Stimulated activated CD4-positive, alpha-beta T cell treated with anti-CD3 and anti-CD28 coated beads, Interleukin-2, amount 100 ng/mL, for 48 hours (primary cell): ENCODE measurements at regions not wholly inside any gene's neighbourhood (a gene's known extent, or its start where the extent isn't known, plus 50 kb on each side); places are given as distances from the start of the nearest gene placed in this dataset.

Experiments used
- DNase-seq, 2 donors: peaks; one replicate each; pipeline ENCODE4 v3.0.0-alpha.2; 2020

DNA sequence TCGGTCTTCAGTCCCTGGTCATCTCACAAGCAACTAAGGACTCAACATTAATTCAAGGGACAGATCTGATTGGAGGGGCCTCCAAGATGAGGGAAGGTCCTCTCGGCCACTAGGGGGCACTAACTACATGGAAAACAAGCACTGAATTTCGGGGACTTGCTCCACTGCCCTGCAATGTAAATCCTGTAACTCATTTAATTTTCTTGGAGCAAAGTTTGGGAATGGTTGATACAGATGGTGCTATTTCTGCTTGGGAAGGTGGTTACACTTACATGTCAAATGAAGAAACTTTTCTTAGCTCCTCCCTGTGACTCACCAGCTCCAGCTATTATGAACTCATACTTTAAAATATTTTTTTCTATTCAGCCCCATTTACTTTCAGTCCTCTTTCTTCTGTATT is 97.4 kb upstream of the KCNJ15 start:
- DNase-seq: peak; percentile 53 to 61

DNA sequence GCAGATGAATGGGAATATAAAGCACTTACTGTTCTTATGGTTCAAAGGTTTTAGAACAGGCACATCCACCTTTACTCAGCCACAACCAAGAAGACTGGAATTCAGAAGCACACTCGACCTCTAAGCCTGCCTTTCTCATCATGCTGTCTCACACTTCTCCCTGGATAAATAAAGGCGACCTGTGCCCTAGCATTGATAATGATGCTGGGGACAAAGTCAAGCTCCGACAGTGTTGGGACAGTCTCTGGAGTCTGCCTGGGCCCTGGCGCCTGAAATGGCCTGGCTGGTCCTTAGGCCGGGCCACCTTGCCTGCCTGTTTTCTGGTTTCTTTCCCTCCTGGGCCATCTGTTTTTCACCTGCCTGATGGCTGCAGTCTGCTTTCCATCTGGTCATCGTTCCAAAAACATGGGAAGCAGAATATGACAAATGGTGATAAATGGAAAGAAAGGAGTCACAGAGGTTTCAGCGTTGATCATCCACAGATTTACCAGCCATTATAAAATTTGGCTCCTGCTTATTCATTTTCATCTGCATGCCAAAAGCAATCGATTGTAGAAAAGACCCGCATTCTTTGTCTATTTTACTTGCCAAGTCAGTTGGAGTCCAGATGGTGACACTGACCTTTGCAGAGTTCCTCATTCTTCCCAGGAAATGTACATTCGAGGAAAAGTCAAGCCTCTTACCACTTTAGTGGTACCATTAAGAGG is 91.2 kb upstream of the KCNJ15 start:
- no peak for DNase-seq

DNA sequence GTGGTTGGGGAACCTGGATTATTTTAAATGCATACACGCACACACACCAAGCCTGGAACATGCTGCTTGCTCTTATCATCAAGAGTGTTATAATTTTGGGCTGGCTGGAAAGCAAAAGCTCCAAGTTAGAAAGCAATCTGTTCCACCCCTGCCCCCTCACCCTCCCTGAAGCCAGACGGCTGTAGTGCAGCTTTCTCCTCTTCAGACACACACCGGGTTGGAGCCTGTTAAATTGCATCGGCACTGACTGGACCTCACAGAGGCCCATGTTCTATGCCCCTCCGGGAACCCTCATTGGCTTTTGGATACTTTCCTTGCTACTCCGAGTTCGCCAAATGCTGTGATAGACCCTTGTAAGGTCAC is 90.6 kb upstream of the KCNJ15 start:
- no peak for DNase-seq

DNA sequence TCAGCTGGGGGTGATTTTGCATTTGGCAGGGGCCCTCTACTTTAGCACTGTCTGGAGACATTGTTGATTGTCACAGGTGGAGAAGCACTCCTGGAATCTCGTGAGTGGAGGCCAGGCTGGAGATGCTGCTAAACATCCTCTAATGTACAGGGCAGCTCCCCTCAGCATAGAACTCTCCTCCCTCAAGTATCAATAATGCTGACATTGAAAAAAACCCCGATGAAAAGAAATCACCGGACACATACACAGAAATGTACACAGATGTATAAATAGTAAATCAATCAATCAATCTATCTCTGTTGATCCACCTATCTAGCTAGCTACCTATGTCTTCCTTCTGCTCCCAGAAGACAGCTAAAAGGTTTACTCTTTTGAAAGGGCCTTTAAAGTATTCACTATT is 89.4 kb upstream of the KCNJ15 start:
- no peak for DNase-seq

DNA sequence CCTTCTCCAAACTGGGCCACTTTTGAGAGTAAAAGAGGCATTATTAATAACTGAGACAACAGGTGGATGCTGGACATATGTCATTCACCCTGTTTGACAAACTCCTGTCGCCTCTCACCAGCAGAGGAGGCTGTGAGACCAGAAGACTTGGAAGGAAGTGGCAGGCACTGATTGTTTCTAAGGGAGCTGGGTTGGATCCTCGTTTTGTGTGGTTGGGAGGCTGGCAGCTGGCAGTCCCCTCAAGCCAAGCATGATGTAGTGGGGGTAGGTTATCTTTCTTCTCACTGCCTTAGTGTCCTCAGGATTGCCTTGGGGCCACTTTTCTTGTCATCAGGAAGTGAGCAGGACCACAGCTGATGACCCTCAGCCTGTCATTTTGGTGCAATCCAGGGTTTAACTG is 86.5 kb upstream of the KCNJ15 start:
- no peak for DNase-seq

DNA sequence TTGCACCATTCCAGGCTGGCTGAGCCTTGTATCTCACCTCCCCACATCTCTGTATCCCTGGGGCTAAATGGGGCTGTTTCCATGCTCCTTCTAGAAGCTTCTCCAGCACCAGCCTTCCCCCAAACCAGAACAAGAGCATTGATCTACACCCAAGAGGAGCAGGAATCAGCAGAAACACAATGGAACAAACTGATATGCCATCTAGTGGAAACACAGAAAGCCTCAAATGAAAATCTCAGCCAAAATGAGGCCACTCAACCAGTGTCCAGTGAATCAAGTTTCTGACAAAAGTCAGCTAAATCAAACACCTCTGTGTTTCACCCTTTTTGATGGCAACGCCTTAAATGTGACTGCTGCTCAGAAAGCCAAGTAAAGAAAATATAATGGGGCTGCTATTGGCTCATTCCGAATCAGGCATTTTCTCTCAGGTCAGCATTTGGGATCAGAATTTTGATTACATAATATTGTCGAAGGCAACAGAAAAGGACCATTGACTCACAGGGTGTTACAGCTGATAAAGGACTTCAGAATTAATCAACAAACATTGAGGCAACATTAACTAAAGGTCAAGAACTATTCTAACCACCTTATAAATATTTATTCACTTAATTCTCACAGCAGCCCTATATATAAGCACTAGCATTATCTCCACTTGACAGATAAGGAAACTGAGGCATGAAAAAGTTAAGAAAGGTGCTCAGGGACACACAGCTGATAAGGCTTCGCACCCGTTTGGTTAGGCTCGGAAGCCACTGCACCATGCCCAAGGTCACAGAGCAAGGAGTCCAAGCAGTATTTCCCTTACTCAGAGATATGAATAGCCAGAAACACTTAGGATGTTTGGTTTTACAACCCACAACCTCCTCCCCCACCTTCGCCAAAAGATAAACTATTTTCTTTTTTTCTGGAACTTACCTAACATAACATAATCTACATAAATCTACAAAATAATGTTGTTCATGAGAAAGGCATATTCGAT is 85.8 kb upstream of the KCNJ15 start:
- no peak for DNase-seq

DNA sequence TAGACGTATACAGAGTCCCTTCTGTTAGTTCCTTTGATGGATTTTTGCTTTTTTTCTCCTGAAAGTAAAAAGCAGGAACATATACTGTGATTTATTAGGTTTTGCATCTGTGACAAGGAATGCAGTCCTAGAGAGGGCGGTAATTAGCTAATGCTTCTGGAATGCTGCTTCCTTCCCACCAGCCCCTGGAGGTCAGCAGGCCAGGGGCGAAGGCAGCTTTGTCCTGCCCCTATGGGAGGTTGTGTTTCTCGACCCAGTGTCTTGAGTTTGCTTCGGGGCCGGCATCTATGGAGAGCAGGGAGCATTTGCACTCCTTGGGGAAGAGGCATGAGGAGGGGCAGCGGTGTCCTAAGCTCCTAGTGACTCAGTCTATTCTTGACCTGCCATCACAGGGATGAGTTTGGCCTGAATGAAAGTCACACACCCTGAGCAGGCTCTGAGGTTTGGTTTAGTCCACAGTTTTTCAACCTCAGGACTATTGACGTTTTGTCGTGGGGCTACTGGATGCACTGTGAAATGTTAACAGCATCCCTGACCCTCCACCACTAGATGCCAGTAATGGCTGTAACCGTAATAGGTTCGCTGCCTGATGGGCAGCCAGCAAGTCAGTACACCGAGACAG is 85.0 kb upstream of the KCNJ15 start:
- no peak for DNase-seq

DNA sequence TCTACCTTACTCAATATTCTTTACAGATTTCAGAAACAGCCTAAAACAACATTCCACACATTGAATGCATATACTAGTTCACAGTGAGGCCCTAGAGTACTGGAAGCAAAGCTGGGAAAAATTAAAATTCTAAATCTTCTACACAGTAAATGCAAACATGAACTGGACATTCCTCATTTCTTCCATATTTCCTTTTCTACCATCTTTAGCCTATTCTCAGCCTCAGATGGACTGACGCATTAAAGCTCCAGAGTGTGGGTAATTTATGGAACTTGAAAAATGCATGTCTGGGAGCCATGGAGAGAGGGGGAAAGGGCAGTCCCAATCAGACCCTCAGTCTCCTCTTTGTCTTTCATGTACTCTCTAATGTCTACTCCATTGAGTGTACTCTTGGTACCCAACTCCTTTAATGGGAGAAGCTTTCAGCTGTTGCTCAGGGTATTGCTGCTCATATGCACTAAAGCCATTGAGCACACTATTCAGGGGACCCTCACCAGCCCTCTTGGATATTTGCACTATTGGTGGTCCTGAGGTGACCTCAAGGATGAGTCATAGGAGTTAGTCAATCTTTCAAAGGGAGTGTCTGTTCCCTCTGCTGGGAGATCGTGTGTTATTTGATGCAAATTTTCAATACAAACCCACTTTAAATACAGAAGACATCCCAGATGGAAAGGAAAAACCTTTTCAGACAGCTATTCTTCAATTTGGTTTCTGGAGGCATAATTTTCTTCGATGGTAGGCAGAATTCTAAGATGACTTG is 83.3 kb upstream of the KCNJ15 start:
- DNase-seq: no peak

DNA sequence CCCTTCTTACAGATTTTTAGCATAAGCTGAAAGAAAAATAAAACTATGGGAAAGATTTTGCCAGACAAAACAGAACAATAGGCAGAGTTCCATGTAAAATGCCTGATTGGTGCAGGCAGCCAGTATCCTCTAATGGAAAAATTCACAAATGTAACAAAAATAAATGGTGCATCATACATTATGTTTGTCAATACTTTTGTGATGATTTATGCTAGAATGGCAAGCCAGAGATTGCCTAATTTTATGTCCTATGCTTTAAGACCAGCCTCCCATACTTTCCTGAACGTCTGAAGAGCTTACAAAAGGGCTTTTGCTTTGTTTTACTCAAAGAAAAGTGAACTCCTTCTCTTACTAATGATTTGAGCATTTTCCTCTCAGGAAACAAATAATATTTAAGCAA is 81.5 kb upstream of the KCNJ15 start:
- DNase-seq: no peak

DNA sequence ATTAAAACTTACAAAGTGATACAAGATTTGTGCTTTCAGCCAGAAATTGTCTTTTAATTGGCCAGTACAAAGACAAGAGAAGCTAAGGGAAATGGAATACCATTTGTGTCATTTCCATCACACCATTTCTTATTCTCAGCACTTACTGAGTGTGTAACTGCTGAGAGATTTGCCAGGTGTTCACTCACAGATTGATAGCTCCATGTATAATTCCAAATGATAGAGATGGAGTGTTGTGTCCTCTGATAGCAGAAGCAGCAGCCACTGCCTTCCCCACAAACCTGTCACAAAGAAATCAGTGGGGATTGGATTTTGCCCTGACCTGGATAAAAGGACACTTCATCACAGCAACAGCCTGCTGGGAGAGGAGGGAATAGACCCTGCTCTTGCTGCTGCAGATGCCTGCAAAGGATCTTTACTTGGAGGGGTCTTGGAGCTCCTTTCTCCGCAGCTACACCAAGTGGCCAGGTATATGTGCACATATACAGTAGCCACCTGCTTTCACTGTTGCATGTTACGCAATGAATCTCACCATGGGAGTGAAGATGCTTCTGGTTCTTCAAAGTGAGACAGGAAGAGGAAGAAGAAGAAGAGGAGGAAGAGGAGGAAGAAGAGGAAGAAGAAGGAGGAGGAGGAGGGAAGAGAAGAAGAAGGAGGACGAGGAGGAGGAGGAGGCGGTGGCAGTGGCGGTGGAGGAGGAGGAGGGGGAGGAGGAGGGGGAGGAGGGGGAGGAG is 78.7 kb upstream of the KCNJ15 start:
- no peak for DNase-seq

DNA sequence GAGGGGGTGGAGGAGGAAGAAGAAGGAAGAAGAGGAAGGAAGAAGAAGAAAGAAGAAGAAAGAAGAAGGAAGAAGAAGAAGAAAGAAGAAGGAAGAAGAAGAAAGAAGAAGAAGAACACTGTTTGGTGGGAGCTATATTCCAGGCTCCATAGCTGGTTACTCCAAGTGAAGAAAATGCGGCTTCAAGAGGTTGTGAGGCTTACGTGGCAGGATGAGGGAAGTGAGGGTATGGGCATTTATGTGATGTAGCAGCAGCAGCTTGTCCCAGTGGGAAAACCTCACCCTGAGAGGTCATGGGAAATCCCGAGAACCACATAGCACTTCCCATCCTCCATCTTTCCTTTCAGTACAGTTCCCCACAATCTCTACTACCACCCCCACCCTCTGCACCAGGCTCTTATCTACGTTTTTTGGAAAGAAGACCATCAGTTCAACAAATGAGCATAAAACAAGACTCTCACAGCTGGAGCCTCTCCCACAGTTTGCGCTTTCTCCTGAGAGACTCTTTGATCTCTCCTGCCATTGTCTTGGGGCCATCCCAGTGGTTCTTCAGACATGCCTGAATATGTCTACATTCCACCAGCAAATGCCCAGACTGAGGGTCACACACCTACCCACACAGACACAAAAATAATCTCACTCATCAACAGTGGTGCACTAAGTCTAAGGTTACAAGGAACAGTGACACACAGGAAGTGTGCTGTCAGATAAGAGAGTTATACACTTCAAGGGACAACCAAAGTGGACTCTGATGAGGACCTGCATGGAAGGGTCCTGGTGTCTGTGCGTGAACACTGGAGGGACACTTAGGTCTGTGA is 77.9 kb upstream of the KCNJ15 start:
- DNase-seq: no peak

DNA sequence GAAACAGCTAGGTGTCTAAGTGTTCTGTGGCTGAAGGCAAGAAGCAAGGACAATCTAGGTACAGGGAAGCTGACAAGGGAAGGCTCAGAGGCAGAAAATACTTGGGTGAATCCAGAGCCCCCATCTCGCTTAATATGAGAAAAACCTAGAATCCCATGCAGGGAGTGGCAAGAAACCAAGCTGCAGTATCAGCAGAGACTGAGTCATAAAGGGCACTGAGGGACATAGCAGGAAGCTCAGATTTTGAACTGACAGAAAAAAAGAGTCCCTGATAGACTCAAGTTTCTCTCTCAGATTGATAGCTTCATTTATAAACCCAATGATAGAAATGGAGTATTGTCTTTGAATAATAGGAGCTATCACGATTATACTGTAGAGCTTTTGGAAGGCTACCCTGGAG is 77.3 kb upstream of the KCNJ15 start:
- DNase-seq: no peak

DNA sequence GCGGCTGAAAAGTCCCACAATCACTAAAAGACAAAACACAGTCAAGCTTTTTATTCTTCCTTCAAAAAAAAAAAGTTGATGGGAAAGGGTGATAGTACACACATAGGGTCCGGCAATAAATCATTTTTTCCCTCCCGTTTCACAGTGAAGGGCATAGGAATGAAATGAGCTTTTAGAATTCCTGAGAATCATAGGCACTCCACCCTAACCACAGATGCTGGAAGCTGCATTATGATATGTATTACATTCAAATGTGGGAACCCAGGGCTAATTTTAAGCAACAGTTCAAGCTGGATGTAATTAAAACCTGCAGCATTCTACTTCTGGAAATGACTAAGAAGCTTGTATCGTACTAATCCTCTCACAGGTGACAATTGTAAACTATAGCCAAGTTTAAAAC is 75.7 kb upstream of the KCNJ15 start:
- no peak for DNase-seq

DNA sequence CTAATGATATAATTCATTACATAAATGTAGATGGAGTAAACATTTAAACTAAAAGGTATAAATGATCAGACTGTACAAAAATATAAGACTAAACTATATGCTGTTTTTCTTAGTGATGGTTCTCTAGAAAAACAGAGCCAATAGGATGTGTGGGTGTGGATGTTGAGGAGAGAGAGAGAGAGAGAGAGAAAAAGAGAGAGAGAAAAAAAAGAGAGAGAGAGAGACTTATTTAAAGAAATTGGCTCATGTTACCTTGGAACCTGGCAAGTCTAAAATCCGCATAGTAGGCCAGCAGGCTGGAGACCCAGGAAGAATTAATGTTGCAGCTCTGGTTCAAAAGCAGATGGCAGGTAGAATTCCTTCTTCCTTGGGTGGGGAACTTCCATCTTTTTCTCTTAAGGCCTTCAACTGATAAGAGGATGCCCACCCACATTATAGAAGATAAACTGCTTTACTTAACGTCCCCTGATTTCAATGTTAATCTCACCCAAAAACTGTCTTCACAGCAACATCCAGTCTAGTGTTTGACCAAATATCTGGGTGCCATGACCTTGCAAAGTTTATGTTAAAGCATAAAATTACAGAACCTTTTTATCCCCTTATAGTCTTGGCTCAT is 74.3 kb upstream of the KCNJ15 start:
- DNase-seq: no peak

DNA sequence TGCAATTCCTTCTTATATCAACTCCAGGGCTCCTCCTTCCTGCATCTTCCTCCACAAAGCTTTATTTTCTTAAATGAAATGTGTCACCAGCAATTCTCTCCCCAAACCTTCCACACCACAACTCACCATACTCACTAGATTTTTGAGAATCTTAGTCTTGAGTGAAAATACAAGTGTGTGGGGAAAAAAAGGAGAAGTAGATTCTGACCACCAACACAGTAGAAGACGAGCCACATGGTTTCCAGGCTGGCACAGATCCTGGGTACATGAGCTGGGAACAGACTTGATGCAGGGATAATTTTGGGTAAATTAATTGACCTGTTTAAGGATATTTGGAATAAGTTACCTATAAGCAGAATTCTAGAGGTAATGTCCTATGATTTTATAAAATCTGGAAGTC is 72.8 kb upstream of the KCNJ15 start:
- DNase-seq: no peak

DNA sequence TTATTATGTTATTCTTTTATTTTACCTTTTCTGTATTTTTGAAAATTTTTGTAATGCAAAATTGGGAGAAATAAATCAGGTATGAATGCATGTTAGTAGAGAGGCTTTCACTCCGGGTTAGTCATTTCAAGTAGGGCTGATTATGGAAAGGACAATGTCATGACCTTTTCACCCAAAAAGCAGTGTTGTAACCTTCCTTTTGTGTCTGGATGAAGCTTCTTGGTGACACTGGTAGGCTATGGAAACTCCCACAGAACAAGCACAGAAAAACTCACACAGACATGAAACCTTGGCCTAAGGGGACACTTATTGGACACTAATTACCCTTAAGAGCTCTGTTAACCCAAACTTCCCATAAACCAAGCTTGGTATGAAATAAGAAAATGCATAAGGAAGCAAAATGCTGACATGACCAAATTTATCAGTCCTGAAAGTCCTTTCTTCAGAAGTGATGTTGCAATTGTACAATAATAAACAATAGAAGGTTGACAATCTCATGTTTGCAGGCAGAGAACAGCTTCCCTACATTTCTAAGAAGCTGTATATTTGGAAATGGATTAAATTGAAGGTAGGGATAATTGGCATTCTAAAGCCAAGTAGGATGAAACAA is 70.0 kb upstream of the KCNJ15 start:
- no peak for DNase-seq

DNA sequence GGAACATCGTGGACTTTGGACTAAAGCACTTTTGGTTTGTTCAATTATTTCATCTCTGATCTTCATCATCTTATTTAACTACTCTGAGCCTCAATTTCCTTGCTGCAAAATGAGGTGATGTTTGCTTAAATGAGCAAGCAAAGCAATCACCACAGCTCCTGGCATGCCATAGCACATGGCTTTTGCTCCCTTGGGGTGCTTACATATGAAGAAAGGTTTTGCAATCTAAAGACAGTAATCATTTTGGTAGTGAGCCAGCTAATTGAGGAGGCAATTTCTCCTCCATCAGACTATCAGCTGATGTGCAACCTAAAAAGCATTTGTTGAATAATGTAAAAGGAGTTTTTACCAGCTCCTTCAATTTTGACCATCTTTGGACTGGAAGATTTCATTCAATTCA is 68.8 kb upstream of the KCNJ15 start:
- DNase-seq: no peak

DNA sequence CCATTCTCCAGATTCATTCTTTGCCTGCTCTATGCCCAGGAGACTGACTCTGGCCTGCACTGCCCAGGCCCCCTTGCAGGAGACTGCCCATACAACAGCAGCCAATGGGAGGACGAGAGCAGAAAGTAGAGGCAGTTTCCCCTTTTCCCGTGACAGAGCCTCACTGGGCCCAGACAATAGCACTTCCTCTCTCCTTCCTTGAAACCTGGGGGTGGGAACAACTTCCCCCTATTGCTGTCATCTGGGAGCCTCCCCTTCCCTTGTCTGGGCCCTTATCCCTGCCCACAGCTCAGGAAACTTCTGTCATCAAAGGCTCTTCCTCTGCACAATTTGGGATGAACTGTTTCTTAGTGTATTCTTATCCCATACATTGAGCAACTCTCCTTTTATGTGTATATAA is 60.8 kb upstream of the KCNJ15 start:
- DNase-seq: no peak

DNA sequence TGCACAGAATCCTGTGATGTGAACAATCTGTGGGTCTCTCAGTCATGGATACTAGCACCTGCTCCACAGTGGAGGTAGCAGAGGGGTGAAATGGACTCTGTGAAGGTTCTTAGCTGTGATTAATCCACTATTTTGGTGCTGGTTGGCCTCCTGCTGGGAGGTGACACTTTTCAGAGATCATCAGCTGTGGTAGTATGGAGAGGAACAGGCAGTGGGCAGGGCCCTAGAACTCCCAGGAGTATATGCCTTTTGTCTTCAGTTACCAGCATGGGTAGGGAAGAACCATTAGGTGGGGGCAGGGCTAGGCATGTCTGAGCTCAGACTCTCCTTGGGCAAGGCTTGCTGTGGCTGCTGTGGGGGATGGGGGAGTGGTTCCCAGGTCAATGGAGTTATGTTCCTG is 54.0 kb upstream of the KCNJ15 start:
- no peak for DNase-seq

DNA sequence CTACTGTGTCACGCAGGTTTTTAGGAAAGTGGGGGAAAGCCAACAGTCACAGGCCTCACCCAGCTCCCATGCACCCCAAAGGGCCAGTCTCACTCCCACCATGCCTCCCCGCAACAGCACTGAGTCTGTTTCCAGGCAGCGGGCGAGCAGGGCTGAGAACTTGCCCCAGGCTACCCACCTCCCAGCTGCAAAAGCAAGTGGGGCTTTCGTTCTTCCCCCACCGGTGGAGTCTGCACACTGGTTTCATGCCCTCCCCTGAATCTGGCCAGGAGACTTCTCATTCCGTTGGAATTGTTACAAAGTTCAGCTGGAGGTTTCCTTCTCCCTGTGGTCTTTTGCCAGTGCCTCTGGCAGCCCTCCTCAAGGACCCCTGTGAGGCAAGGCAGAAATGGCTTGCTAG is 53.6 kb upstream of the KCNJ15 start:
- DNase-seq: no peak

DNA sequence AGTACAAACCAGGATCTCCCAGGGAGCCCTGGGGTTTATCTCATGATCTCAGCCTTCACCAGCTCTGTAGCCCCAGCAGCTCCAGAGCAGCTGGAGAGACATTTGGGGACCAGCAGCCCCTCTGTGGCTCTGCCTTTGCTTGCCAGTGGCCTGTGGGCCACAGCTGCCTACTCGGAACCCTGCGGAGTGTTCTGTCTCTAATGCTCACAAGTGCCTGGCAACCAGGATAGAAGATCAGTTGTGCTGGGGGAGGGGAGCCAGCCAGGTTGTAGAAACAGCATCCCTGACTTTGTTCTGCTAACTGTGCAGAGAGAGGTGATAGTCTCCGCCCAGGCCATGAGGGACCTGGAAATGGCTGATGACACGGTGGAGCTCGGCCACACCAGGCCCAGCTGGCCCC is 50.9 kb upstream of the KCNJ15 start:
- DNase-seq: no peak
